GM21381 (cell line): ENCODE measurements at regions not wholly inside any gene's neighbourhood (a gene's known extent, or its start where the extent isn't known, plus 50 kb on each side); places are given as distances from the start of the nearest gene placed in this dataset.

ENCODE experiments used
- ATAC-seq: cut with Tn5 transposase; IDR thresholded peaks from one replicate; pipeline ENCODE4 v1.9.1; 2021; ENCODE audit warnings: mild to moderate bottlenecking, moderate library complexity; ENCODE audit not compliant: unreplicated experiment

GRCh38 chr9:108724122-108724521 is 131.7 kb downstream of the ACTL7B start:
- ATAC-seq: no peak

GRCh38 chr9:108722396-108722795 is 133.4 kb downstream of the ACTL7B start:
- ATAC-seq: no peak

GRCh38 chr9:108720191-108720642 is 135.6 kb downstream of the ACTL7B start:
- no peak for ATAC-seq

GRCh38 chr9:108710424-108710823 is 145.4 kb downstream of the ACTL7B start:
- ATAC-seq: no peak

- ATAC-seq: no peak
These were observed 145.8 kb downstream of the ACTL7B start for GRCh38 chr9:108709997-108710396.

GRCh38 chr9:108709126-108709525 is 146.7 kb downstream of the ACTL7B start:
- ATAC-seq: no peak

- no peak for ATAC-seq
These were observed 147.3 kb downstream of the ACTL7B start for GRCh38 chr9:108708448-108708847.

GRCh38 chr9:108707120-108707519 is 148.7 kb downstream of the ACTL7B start:
- no peak for ATAC-seq

- ATAC-seq: no peak
These were observed 151.5 kb downstream of the ACTL7B start for GRCh38 chr9:108704156-108704852.

- ATAC-seq: no peak
These were observed 152.4 kb downstream of the ACTL7B start for GRCh38 chr9:108703429-108703828.

- ATAC-seq: no peak
These were observed 153.1 kb downstream of the ACTL7B start for GRCh38 chr9:108702681-108703080.

GRCh38 chr9:108698801-108699200 is 157.0 kb downstream of the ACTL7B start:
- ATAC-seq: no peak

GRCh38 chr9:108698231-108698630 is 157.6 kb downstream of the ACTL7B start:
- no peak for ATAC-seq

- ATAC-seq: no peak
These were observed 159.6 kb downstream of the ACTL7B start for GRCh38 chr9:108696156-108696555.

GRCh38 chr9:108694170-108694569 is 161.6 kb downstream of the ACTL7B start:
- no peak for ATAC-seq

GRCh38 chr9:108691614-108692013 is 164.2 kb downstream of the ACTL7B start:
- ATAC-seq: no peak

- no peak for ATAC-seq
These were observed 167.1 kb downstream of the ACTL7B start for GRCh38 chr9:108688676-108689075.

- no peak for ATAC-seq
These were observed 167.7 kb downstream of the ACTL7B start for GRCh38 chr9:108688051-108688450.

- no peak for ATAC-seq
These were observed 168.5 kb downstream of the ACTL7B start for GRCh38 chr9:108687006-108687987.

GRCh38 chr9:108684288-108685025 is 171.3 kb downstream of the ACTL7B start:
- no peak for ATAC-seq

- no peak for ATAC-seq
These were observed 172.5 kb downstream of the ACTL7B start for GRCh38 chr9:108683245-108683644.
